NK-92 (cell line): ENCODE measurements at regions not wholly inside any gene's neighbourhood (a gene's known extent, or its start where the extent isn't known, plus 50 kb on each side); places are given as distances from the start of the nearest gene placed in this dataset.

Source experiments
- DNase-seq: peaks from one replicate; lab custom pipeline; 2025; ENCODE audit not compliant: unreplicated experiment; lab: John Stamatoyannopoulos, UW

- no peak for DNase-seq
These were observed 375.1 kb upstream of the ID2 start for GRCh38 chr2:8306530-8307351.

GRCh38 chr2:8307606-8308180 is 374.2 kb upstream of the ID2 start:
- DNase-seq: no peak

- DNase-seq: no peak
These were observed 372.7 kb upstream of the ID2 start for GRCh38 chr2:8309131-8309530.

GRCh38 chr2:8310557-8311455 is 371.1 kb upstream of the ID2 start:
- no peak for DNase-seq

- no peak for DNase-seq
These were observed 369.6 kb upstream of the ID2 start for GRCh38 chr2:8312221-8312620.

- no peak for DNase-seq
These were observed 368.7 kb upstream of the ID2 start for GRCh38 chr2:8312861-8313830.

- no peak for DNase-seq
These were observed 367.8 kb upstream of the ID2 start for GRCh38 chr2:8314063-8314462.

- DNase-seq: no peak
These were observed 366.2 kb upstream of the ID2 start for GRCh38 chr2:8315531-8316165.

GRCh38 chr2:8316356-8316755 is 365.5 kb upstream of the ID2 start:
- no peak for DNase-seq

GRCh38 chr2:8317418-8317817 is 364.4 kb upstream of the ID2 start:
- DNase-seq: no peak

GRCh38 chr2:8319219-8319618 is 362.6 kb upstream of the ID2 start:
- no peak for DNase-seq

GRCh38 chr2:8320311-8321066 is 361.4 kb upstream of the ID2 start:
- DNase-seq: no peak

- no peak for DNase-seq
These were observed 359.2 kb upstream of the ID2 start for GRCh38 chr2:8322634-8323033.

GRCh38 chr2:8324164-8324856 is 357.5 kb upstream of the ID2 start:
- no peak for DNase-seq

- DNase-seq: no peak
These were observed 357.0 kb upstream of the ID2 start for GRCh38 chr2:8324901-8325300.

- DNase-seq: no peak
These were observed 354.3 kb upstream of the ID2 start for GRCh38 chr2:8327371-8328100.

- no peak for DNase-seq
These were observed 353.6 kb upstream of the ID2 start for GRCh38 chr2:8328217-8328616.
